GM20431 (cell line): ENCODE measurements at regions not wholly inside any gene's neighbourhood (a gene's known extent, or its start where the extent isn't known, plus 50 kb on each side); places are given as distances from the start of the nearest gene placed in this dataset.
"Not testable (repeated sequence)": the region's sequence is repeated elsewhere in the genome, so short reads cannot be mapped to it uniquely, and the experiment has no call there.

Source experiments
- in situ Hi-C: fragments of 300-500 bp; cut with MseI, MboI; formaldehyde crosslinking; loops from one replicate; pipeline ENCODE4 v1.15.0; 2020; ENCODE audit warnings: low sequenced_read_pairs; ENCODE audit not compliant: unreplicated experiment

GRCh38 chr3:72048873-72049272 is 263.9 kb upstream of the PROK2 start:
- in situ Hi-C loops: no loop called here

GRCh38 chr3:72047221-72047871 is 262.4 kb upstream of the PROK2 start:
- in situ Hi-C loops: no loop called here

DNA sequence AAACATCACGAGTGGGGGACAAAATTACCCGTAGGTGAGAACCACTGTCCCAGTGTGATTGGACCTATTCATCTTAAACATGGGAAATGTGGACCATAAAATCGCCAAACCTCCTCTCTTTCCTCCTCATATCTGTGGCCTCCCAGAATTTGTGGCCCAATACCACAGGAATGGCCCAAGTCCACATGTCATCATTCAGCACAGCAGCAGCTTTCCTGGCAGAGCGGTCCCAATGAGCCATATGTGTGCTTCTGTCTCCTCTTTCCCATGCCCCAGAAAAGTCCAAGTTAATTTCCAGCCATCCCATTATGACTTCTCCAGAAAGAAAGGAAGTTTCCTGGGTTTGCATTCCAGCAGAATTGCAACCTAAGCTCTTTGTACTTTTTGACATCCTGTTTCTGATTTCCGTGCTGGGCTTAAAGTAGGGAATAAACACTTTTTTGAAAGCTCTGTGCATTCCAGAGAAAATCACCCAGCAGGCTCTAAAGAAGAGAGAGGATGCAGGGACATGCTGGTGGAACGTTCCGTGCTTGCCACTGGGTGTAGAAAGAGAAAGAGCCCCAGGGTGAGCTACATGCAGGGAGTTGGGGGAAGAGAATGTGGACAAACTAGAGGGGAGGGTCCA is 259.4 kb upstream of the PROK2 start:
- in situ Hi-C loops: no loop called here

GRCh38 chr3:72043204-72044133 is 258.5 kb upstream of the PROK2 start:
- in situ Hi-C loops: no loop called here

- in situ Hi-C loops: no loop called here
These were observed 257.7 kb upstream of the PROK2 start for GRCh38 chr3:72042397-72043203.

GRCh38 chr3:72041511-72041910 is 256.6 kb upstream of the PROK2 start:
- in situ Hi-C loops: no loop called here

DNA sequence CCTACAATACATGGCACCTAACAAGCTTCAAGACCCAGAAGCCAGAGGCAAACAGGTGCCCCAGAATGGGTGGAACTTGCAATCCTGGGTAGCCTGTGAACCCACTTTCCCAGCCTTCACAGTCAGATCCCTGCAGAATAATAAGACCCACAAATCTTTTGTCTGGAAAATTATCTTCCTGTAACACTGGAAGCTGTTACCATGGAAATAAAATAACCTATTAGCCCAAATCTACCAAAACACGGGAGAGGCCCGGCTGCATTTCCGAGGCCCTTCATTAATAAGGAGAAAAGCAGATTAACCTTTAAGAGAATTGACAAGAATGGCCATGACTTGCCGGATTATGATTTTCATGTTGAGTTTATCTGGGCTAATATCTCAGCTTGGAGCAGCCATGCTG is 256.1 kb upstream of the PROK2 start:
- in situ Hi-C loops: no loop called here

DNA sequence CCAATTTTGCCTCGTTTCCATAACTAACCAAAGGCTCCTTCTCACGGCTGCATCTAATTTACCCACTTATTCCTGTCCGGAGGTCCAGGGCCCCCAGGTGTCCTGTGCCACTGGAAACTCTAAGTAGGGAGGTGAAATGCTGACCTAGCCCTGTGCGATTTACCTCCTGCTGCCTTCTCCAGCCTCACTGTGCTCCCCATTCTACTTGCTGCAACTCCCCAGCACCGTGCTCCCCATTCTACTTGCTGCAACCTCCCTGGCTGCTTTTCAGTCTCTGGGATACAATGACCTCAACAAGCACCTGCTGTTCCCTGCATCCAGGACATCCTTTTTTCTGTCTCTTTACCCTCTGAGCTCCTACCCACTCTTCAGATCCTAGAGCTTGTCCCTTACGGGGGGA is 254.7 kb upstream of the PROK2 start:
- in situ Hi-C loops: no loop called here

DNA sequence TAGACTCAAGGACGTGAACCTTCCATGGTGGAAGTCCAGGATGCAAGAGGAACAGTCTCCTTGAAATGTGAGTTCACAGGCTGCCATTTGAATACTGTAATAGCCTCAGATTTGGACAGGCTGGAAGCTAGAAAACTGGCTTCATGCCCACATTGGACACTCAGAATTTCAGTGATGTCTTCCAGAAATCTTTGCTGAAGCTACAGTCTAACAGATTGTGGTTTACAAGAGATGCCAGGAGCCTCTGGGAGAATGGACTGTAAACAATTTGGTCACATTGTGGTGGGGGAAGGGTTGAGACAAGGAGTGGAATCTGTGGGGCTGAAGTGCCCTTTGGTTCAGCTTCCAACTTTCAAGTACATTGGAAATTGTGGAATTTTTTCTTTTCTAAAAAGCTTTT is 252.0 kb upstream of the PROK2 start:
- in situ Hi-C loops: no loop called here

- in situ Hi-C loops: no loop called here
These were observed 250.7 kb upstream of the PROK2 start for GRCh38 chr3:72035606-72036005.

GRCh38 chr3:72034986-72035385 is 250.0 kb upstream of the PROK2 start:
- in situ Hi-C loops: no loop called here

GRCh38 chr3:72033666-72034428 is 248.9 kb upstream of the PROK2 start:
- in situ Hi-C loops: no loop called here

- in situ Hi-C loops: no loop called here
These were observed 247.6 kb upstream of the PROK2 start for GRCh38 chr3:72032441-72033135.

DNA sequence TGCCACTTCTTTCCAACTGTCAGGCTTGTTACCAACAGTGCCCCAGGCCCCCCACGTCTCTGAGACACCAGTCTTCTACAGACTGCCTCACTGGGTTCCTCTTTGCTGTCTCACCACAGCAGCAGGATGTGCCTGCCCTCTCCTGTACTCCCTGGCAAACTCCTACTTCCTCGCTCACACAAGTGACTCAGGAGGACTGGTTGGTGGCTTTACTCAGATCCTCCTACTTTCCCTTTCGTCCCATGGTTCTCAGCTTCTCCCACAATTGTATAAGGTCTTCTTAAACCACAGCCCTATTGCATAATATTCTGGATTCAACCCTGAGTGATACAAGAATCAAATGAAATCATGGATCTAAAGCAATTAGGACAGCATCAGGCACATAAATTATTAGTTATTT is 246.6 kb upstream of the PROK2 start:
- in situ Hi-C loops: no loop called here

DNA sequence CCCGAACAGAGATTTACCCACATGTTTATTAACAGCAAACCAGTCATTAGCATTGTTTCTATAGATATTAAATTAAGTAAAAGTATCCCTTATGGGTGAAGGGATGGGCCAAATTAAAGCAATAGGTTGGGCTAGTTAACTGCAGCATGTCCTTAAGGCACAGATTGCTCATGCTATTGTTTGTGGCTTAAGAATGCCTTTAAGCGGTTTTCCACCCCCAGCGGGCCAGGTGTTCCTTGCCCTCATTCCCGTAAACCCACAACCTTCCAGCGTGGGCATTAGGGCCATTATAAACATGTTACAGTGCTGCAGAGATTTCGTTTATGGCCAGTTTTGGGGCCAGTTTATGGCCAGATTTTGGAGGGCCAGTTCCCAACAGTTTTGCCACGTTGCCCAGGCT is 245.3 kb upstream of the PROK2 start:
- in situ Hi-C loops: not testable (repeated sequence)

- in situ Hi-C loops: not testable (repeated sequence)
These were observed 243.8 kb upstream of the PROK2 start for GRCh38 chr3:72028726-72029125.

- in situ Hi-C loops: not testable (repeated sequence)
These were observed 243.4 kb upstream of the PROK2 start for GRCh38 chr3:72028307-72028706.

- in situ Hi-C loops: not testable (repeated sequence)
These were observed 242.8 kb upstream of the PROK2 start for GRCh38 chr3:72027728-72028127.

DNA sequence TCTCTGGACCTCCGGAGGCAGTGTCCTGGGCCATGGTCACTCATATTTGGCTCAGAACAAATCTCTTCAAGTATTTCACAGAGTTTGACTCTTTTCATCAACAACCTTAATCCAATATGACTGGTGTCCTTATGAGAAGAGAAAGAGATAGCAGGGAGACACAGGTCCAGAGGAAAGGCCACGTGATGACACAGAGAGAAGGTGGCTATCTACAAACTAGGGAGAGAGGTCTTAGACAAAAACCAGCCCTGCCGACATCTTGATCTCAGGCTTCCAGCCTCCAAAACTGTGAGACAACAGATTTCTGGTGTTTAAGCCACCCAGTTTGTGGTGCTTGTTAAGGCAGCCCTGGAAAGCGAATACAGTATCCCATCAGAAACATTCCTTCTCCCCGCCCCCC is 237.1 kb upstream of the PROK2 start:
- in situ Hi-C loops: no loop called here
